ENCODE measurements at regions not wholly inside any gene's neighbourhood (a gene's known extent, or its start where the extent isn't known, plus 50 kb on each side); places are given as distances from the start of the nearest gene placed in this dataset.

GRCh38 chr3:87468235-87468634 lies 191.9 kb upstream of the POU1F1 start:
- DNase-seq (ENCODE audit: low read depth) = no peak
- no peak overlapping the region for H3K4me3 ChIP-seq (ENCODE audit: control insufficient read depth, low read depth, low read length)
- TF ChIP-seq, protein P1, sequence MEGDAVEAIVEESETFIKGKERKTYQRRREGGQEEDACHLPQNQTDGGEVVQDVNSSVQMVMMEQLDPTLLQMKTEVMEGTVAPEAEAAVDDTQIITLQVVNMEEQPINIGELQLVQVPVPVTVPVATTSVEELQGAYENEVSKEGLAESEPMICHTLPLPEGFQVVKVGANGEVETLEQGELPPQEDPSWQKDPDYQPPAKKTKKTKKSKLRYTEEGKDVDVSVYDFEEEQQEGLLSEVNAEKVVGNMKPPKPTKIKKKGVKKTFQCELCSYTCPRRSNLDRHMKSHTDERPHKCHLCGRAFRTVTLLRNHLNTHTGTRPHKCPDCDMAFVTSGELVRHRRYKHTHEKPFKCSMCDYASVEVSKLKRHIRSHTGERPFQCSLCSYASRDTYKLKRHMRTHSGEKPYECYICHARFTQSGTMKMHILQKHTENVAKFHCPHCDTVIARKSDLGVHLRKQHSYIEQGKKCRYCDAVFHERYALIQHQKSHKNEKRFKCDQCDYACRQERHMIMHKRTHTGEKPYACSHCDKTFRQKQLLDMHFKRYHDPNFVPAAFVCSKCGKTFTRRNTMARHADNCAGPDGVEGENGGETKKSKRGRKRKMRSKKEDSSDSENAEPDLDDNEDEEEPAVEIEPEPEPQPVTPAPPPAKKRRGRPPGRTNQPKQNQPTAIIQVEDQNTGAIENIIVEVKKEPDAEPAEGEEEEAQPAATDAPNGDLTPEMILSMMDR (conservative IDR thresholded peaks at IDR 0.05; ENCODE audit: control insufficient read depth, insufficient read depth, low read depth, low read length) = no peak

DNA sequence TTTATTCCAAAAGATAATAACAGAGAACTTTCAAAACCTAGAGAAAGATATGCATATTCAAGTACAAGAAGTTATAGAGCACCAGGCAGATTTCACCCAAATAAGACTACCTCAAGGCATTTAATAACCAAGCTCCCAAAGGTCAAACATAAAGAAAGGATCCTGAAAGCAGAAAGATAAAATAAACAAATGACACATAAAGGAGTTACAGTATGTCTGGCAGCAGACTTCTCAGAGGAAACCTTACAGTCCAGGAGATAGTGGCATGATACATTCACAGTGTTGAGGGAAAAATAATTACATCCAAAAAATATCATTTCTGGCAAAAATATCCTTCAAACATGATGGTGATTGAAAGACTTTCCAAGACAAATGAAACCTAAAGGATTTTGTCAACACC lies 185.8 kb upstream of the POU1F1 start:
- TF ChIP-seq, protein P1 (conservative IDR thresholded peaks at IDR 0.05; ENCODE audit: control insufficient read depth, insufficient read depth, low read depth, low read length) = no peak
- no peak overlapping the region for H3K4me3 ChIP-seq (ENCODE audit: control insufficient read depth, low read depth, low read length)
- DNase-seq (ENCODE audit: low read depth) = no peak

DNA sequence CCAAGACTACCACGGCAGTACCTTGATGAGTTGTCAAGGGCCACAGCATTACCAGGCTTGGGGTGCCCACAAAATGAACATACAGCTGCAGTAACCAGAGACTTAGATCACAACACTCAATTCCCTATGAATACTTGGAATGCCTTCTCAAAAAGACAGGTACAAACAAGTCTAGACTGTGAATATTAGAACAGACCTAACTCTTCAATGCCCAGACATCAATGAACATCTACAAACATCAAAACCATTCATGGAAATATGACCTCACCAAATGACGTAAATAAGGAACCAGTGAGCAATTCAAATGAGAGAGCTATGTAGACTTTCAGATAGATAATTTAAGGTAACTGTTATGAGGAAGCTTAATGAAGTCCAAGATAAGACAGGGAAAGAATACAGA lies 185.1 kb upstream of the POU1F1 start:
- TF ChIP-seq, protein P1 (conservative IDR thresholded peaks at IDR 0.05; ENCODE audit: control insufficient read depth, insufficient read depth, low read depth, low read length) = no peak

GRCh38 chr3:87461036-87461435 lies 184.7 kb upstream of the POU1F1 start:
- DNase-seq (ENCODE audit: low read depth) = no peak
- TF ChIP-seq, protein P1 (conservative IDR thresholded peaks at IDR 0.05; ENCODE audit: control insufficient read depth, insufficient read depth, low read depth, low read length) = no peak
- no peak overlapping the region for H3K4me3 ChIP-seq (ENCODE audit: control insufficient read depth, low read depth, low read length)

More for the DNA sequence above, 185.1 kb upstream of the POU1F1 start:
- no peak overlapping the region for H3K4me3 ChIP-seq (ENCODE audit: control insufficient read depth, low read depth, low read length)
- DNase-seq (ENCODE audit: low read depth) = no peak

- no peak overlapping the region for H3K4me3 ChIP-seq (ENCODE audit: control insufficient read depth, low read depth, low read length)
- DNase-seq (ENCODE audit: low read depth) = no peak
- TF ChIP-seq, protein P1 (conservative IDR thresholded peaks at IDR 0.05; ENCODE audit: control insufficient read depth, insufficient read depth, low read depth, low read length) = no peak
These were observed 172.2 kb upstream of the POU1F1 start for GRCh38 chr3:87448558-87448957.

DNA sequence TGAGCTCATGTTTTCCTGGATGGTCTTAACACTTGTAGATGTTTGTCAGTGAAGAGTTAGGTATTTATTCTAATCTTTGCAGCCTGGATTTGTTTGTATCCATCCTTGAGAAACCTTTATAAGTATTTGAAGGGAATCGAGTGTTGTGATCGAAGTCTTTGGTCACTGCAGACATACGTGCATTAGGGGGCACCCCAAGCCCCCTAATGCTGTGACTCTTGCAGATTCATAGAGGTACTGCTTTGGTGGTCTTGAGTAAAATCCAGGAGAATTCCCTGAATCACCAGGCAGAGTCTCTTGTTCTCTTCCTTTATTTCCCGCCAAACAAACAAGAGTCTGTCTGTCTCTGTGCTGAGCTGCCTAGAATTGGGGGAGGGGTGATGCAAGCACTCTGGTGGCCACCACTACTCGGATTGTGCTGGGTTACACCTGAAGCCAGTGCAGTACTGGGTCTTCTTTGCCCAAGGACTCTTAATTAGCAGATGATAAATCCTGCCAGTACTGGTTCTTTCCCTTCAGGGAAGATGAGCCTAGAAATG lies 170.5 kb upstream of the POU1F1 start:
- DNase-seq (ENCODE audit: low read depth) = no peak
- no peak overlapping the region for H3K4me3 ChIP-seq (ENCODE audit: control insufficient read depth, low read depth, low read length)
- TF ChIP-seq, protein P1 (conservative IDR thresholded peaks at IDR 0.05; ENCODE audit: control insufficient read depth, insufficient read depth, low read depth, low read length) = no peak

GRCh38 chr3:87442470-87442869 lies 166.1 kb upstream of the POU1F1 start:
- no peak for DNase-seq (ENCODE audit: low read depth)
- no peak overlapping the region for H3K4me3 ChIP-seq (ENCODE audit: control insufficient read depth, low read depth, low read length)
- TF ChIP-seq, protein P1 (conservative IDR thresholded peaks at IDR 0.05; ENCODE audit: control insufficient read depth, insufficient read depth, low read depth, low read length) = no peak
